ENCODE measurements at regions not wholly inside any gene's neighbourhood (a gene's known extent, or its start where the extent isn't known, plus 50 kb on each side); places are given as distances from the start of the nearest gene placed in this dataset.

DNA sequence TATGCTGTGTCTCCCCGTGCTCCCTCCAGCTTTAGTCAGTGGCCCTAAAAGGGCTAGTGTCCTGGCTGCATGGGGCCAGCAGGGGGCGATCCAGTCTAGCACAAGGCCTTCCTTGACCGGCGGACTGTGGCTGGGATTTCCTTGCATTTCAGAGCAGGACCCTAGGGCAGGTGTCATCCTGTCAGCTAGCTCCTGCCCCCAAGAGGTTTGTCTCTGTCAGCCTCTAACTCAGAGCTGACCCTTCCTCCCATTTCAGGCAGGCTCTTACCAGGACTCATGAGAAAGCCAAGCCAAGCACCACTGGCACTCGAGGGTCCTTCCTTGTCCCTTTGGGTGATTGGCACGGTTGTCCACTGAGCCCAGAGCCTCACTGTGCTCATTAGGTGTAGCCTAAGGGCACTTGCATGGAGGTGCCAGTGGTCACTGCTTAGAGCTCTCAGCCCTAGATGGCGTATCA is 140.3 kb downstream of the RPIA start:
- peak in 40 of 42 donors; percentile 17 to 78 (median 46) for DNase-seq
- intact Hi-C loops (cut with DNase I) = no loop called here

DNA sequence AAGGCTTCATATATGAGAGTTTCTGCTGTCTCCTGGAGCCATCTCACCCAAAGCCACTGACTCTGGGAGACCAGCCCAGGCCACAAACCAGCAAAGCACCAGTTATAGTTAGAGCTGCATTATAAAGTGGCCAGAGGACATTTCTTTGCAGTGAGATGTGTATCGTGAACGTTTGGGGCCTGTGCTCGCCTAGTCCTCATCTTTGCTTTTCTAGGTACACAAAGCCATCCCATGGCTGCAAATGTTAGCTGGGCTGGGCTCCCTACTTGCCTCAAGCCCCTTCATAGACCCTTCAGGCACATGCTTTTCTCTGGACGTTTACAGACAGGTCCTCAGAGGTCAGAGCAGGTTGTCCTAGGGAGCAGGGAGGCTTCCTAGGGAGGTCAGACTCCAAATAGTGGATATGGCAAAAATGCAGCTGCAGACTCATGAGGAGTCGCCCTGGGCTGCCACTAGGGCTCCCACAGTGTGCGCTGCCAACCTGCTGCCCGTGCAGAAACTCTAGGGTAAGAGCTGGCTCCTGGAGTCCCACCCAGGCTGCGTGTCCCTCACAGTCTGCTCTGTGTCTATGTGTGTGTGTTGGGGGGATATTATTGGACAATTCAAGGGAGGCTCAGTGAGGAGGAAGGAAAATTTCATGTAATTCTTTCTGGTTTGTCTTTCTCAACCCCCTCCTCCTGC is 141.0 kb downstream of the RPIA start:
- intact Hi-C loops (cut with DNase I) = no loop called here

DNA sequence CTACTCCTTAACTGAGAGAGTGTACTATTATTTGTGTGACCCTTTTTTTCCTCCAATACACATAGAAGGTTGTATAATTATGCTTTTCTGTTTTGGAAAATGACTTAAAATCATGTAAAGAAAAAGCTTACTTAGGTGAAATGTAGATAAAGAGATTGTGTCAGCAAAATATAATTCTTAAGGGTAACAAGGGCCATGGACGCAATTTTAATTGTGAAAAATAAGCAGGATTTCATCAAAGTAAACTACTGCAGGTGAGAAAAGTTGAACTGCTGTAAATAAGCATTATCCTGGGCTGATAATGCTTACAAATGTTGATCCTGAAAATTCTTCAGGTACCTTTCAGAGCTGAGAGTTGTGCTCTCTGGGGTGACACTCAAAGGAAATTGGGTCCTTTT is 141.5 kb downstream of the RPIA start:
- no peak for DNase-seq
- intact Hi-C loops (cut with DNase I) = no loop called here

More for the DNA sequence above, 141.0 kb downstream of the RPIA start:
- DNase-seq = no peak

DNA sequence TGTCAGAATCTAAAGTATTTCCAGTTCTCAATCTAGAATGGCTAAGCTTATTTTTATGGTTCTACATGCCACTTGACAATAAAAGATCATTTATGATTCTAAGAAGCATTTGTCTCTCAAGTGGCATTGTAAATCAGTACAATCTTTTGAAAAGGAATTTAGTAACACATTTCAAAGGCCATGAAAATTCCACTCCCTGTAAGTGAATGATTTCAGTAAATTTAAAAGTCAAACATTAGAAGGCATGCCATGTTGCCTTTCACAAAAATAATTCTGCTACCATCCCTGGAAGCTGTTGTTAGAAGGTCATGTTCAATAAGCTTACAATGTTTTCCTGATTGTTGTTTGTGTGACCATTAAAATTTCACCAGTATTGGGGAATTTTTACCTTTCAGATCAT is 142.9 kb downstream of the RPIA start:
- intact Hi-C loops (cut with DNase I) = no loop called here

DNA sequence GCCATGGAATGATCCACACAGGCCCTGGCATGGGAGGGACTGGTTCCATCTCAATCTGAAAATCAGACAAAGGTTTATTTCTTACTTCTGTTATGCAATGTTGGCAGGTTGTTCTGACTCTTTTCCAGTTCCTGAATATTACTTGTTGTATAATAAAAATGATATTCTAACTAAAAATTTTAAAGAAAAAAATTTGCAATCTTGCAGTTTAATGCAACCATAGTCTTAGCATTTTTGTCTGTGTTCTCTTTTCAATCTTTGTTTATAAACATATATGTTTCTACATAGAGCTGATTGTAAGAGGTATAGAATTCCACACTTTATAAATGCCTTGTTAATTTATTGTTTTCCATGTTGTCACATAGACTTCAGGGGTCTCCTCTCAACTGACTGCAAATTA is 143.4 kb downstream of the RPIA start:
- no peak for DNase-seq
- intact Hi-C loops (cut with DNase I) = no loop called here

More for the DNA sequence above, 142.9 kb downstream of the RPIA start:
- no peak for DNase-seq

DNA sequence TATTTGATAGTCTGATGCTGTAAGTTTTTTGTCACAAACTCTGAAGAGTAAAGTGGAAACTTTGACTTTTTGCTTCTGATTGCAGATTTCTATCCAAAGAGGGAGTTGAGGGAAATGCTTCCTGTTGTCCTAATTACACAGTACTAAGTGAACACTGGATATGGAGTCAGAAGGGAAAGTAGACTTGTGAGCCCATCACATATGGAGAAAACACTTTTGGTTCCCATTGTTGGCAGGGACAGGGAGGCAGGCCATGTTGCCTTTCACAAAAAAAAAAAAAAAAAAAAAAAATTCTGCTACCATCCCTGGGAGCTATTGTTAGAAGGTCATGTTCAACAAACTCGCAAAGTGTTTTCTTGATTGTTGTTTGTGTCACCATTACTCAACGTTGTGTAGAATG is 144.3 kb downstream of the RPIA start:
- intact Hi-C loops (cut with DNase I) = no loop called here
- DNase-seq = no peak

DNA sequence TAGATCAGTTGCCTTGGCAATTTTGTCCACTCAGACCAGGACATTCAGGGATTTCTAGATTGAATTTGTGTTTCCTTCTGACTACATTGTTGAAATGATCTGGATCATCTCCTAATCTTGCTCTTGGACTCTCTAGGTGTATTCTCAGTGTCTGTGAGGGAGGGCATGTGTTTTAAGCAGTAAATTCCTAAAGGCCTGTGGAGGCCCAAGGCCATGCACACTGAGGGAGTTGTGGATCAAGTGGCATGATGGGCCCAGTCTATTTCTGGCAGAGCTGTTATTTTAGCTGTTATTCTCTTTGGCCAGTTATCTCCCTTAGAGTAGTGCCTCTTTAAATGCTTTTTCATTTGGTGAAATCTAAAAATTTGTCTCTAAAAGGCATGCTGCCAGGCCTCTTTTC is 144.9 kb downstream of the RPIA start:
- DNase-seq = no peak
- intact Hi-C loops (cut with DNase I) = no loop called here

DNA sequence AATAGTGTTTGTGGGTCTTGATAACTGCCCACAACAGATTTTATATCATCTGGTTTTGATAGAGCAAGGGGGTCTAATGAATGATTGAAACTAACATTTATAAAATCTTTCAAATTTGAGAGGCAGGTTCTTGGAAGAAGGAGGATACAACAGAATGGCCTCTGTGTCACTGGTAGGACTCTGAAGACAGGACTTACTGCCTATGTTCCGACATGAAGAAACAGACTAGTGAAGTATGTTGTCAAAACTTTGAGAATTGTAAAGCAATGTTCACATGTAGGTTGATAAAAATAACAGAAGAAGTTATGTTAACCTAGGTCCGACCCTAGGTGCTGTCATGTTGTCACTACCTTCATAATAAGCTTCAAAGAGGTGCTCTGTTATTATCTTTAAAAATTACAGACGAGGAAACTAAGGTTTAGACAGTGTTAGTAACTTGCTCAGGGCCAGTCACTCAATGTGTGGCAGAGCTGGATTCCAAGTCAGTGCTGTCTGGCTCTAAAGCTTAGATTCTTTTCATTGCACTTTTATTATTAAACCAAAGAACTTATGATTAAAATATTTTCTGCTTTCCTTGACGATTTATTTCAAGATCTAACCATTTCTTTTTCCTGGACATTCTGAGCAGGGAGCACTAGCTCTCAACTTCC is 146.2 kb downstream of the RPIA start:
- intact Hi-C loops (cut with DNase I) = no loop called here
- no peak for DNase-seq

DNA sequence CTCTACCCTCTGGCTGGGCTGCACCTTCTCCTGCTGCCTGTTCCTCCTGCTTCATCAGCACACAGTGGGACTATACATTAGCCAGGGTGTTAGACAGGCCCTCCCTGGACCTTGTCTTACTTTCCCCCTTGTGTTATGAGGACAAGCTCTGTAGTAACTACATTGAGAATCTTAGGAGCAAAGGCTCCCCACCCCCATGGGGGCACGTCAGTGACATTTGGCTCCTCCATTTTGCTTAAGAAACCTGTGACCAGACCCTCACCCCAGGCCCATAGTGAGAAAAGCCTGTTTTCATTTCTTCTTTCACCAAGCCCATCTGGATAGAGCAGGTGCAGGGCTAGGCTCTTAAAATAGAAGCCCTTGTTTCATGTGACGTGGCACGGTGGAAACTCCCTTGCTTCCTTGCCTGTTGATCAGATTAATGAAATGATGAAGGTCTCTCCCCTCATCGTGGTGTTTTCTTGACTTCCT is 146.7 kb downstream of the RPIA start:
- DNase-seq = no peak
- intact Hi-C loops (cut with DNase I) = no loop called here

DNA sequence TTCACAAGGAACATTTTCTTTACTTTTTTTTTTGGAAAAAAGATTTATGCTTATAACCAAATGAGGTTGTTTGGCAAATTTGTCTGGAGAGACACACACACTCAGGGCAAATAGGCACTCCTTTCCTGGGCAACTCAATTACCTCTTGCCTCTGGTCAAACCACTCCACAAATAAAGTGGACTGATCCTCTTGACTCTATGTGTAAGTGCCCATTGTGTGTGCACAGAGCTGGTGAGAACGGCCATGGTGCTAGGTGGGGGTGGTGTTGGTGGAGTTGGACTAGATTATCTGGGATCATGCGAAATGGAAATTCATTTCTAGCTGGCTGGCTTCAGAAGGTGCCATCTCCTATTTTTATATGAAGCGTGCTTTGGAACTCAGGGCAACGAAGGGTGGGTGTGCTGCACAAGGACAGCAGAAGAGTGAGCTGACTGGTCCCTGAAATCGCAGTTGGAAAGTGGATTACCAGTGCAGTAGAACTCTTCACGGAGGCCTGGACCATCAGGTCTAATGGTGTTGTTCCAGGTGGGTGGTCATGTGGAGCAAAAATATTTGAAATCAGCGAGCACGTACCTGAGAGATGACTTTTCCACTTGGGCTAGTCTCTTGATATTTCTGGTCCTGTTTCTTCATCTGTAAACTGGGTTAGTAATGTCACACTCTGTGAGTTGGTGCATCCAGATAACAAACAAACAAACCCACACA is 149.9 kb downstream of the RPIA start:
- intact Hi-C loops (cut with DNase I) = no loop called here
- no peak for DNase-seq

DNA sequence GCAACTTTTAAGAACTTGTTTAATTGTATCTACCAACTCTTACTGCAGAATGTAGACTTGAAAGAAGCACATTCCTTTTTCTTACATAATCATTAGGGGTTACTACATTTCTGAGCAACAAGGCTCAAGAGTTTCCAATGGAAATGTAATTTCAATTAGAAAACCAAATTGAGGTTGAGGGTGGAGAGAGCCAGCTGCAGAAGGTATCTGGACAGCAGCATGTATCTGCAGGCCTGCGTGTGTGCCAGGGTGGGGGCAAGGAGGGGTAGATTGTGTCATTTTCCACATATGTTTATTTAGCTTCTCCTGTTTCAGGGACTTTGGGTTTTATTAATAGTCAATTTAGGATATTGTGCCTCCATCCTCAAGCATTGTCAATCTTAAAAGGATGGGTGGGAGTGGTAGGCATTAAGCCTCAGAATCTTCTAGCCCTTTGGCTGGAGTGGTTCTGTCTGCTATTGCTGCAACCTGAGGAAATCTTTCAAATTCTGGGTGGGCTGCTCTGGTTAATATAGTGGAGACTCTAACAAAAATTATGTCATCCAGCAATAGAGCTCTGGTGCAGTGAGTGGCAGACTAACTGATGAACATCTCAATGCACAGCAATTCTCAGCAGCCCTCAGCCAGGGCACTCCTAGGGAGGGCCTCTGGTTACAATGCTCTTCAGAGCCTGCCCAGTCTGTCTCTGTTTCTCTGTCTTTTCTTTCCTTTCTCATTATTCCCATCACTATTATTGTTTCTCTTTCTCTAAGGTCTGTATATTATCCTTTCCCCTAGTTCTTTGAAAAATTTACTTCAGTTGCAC is 151.4 kb downstream of the RPIA start:
- intact Hi-C loops (cut with DNase I) = no loop called here
- DNase-seq = no peak

DNA sequence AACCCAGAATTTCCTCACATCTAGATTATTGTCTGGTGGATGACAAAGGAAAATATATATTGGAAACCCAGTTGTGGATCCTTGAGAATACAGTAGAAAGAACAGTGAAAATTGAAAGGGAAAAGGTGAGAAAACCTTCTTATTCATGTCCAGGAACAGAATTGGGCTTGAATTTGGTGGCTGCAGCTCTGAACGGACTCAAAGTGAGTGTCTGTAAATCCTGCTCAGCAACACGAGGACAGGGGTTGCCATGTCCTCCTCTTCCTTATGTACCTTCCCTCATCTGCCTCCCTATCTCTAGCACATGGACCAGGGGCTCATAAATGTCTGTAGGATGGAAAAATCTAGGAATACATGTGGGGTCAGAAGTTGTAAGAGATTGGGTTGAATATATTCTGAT is 152.2 kb downstream of the RPIA start:
- intact Hi-C loops (cut with DNase I) = no loop called here
- DNase-seq = no peak

DNA sequence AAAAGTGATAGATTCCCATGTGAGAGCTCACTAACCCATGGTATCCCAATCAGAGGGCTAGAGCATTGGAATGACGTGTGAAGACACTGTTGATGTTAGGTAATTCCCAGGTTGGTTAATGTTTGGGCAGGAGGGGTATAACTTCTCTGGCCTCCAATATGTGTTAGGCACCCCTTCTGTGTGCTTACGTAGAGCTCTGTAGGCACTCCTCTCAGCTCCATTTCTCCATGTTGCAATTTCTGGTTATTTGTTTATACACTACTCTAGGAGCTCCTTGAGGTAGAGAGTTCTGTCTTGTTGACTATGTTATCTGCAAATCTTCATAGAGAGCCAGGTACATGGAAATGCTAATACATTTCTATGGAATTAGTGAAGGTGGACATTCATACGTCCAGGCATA is 153.5 kb downstream of the RPIA start:
- no peak for DNase-seq
- intact Hi-C loops (cut with DNase I) = no loop called here

DNA sequence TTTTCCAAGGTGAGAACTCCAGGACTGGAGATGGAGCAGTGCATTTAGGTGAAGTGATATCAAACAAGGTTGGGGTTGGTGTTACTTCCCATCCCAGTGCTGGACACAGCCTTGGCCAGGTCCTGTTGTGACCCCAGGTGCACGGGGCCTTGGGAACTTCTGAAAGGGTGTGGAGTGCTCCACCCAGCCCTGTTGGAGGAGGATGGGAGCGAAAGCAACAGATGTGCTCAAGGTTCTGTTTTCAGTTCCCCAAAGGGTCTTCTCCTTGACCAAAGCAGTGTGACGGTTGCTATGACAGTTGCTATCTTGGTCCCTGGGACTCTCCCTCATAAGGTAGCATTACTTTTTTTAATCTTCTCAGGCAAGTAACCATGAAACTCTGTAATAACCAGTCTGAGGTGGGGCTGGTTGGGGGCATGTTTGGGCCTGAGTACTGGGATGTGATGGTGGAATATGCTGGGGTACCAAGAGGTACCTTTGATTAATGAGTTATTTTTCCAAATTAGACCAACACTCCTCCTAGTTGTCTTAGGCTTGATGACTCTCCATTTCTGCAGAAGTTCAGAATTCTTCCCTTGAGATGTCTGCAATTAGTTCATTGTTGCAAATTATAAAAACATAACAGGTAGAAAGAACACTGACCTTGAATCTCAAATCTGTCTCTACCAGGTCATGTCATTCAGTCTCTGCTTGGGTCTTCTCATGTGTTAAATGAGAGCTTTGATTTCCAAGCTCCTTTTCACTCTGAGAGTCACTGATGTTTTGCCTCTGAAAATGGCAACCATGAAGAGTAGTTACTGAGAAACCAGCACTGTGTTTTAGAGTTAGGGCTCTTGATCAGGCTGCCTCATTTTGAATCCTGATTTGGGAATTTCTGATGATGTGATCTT is 154.5 kb downstream of the RPIA start:
- intact Hi-C loops (cut with DNase I) = no loop called here

DNA sequence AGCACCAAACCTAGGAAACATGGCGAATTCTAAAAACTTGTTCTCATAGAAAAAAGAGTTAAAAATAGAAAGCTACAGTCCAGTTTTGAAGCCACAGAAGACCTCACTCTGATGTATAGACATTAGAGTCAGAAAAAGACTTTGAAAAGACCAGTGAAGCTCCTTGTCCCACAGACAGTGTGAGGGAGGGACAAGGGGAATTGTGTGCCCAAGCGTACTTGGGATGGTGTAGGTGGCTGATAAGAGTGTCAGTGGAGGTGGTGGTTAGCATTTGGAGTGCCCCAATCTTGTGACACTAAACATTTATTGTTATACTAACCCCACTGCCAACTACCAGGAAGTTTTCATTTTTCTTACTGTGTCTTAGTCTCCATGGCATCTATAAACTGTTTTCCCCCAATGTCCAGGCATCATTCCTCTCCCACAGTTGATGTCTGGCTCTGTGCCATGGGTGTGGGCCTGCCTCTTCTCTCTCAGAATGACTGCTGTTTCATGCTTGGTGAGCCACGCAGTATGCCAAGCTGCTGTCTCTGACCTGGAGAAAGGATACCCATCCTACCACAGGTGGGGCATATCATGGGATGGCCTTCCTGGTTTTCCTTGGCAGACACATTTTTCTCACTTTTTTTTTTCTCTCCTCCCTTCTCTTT is 161.4 kb downstream of the RPIA start:
- no peak for DNase-seq
- intact Hi-C loops (cut with DNase I) = no loop called here

More for the DNA sequence above, 154.5 kb downstream of the RPIA start:
- DNase-seq = no peak

DNA sequence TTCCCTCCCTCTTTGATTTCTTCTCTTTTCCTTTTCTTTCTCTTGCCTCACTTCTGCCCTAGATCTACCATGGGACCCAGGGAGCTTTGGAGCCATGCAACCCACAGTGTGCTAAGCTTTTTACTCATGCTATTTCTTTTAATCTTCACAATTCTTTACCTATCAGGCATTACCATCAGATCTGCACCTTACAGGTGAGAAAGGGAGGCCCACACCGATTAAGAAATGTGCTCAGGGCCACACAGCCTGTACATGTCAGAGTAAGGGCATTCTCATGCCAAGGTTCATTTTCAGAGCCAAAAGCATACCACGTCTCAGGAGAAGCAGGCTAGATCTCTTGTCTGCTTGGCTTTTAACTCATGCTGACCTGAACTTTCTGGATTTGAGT is 161.9 kb downstream of the RPIA start:
- DNase-seq = no peak
- intact Hi-C loops (cut with DNase I) = no loop called here

DNA sequence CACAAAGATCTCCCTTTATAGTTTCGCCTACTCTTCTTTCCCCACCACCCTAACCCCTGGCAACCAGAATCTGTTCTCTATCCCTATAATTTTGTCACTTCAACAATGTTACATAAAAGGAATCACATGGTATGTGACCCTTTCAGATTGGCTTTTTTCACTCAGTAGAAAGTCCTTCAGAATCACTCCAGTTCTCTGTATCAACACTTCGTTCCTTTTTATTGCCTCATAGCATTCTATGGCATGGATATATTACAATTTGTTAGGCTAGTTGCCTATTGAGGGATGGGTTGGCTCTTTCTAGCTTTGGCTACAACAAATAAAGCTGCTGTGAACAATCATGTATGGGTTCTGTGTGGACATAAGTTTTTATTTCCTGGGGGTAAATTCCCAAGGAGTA is 163.1 kb downstream of the RPIA start:
- intact Hi-C loops (cut with DNase I) = no loop called here
- DNase-seq = no peak
